Uterus (tissue), 2 donors: ENCODE measurements at regions not wholly inside any gene's neighbourhood (a gene's known extent, or its start where the extent isn't known, plus 50 kb on each side); places are given as distances from the start of the nearest gene placed in this dataset.

Experiments used
- POLR2A ChIP-seq, 2 donors: fragments of 450-650 bp; IDR thresholded peaks; one replicate each; pipeline ENCODE4 v1.6.1; 2016; ENCODE audit warnings: antibody characterized with exemption in 2 of 2, mild to moderate bottlenecking in 1 of 2, moderate library complexity in 1 of 2
- TF ChIP-seq, protein P1 (sequence below), 4 experiments: fragments of 200-600 bp in 2 of 4; fragments of 450-650 bp in 2 of 4; sonication (generic) in 2 of 4; IDR thresholded peaks; one replicate each; pipeline ENCODE4 v1.5.1; 2016 to 2019; ENCODE audit warnings: antibody characterized with exemption in 4 of 4, mild to moderate bottlenecking in 2 of 4, moderate library complexity in 1 of 4

DNA sequence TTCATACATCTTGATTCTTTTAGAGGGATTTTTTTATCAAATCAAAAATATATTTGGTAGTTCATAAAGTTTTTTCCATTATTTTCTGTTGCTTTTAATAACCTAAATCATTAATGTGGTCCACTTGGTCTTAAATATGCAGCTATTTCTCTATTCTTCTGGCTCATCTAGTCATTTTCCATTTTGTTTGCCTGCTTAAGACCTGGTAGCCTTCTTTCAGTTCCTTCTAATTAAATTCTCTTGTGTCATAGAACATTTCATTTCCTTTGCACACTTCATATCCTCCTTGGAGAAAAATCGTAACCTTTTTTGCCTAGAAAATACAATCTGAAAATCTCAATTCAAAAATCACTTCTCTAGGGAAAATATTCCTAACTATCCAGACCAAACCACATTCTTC, 387.0 kb downstream of the LRFN5 start:
- TF ChIP-seq, protein P1, sequence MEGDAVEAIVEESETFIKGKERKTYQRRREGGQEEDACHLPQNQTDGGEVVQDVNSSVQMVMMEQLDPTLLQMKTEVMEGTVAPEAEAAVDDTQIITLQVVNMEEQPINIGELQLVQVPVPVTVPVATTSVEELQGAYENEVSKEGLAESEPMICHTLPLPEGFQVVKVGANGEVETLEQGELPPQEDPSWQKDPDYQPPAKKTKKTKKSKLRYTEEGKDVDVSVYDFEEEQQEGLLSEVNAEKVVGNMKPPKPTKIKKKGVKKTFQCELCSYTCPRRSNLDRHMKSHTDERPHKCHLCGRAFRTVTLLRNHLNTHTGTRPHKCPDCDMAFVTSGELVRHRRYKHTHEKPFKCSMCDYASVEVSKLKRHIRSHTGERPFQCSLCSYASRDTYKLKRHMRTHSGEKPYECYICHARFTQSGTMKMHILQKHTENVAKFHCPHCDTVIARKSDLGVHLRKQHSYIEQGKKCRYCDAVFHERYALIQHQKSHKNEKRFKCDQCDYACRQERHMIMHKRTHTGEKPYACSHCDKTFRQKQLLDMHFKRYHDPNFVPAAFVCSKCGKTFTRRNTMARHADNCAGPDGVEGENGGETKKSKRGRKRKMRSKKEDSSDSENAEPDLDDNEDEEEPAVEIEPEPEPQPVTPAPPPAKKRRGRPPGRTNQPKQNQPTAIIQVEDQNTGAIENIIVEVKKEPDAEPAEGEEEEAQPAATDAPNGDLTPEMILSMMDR (IDR thresholded peaks at IDR 0.05), result no peak
- no peak for TF ChIP-seq POLR2A (IDR thresholded peaks at IDR 0.05)
